Tibial nerve (tissue), 4 donors: ENCODE measurements at regions not wholly inside any gene's neighbourhood (a gene's known extent, or its start where the extent isn't known, plus 50 kb on each side); places are given as distances from the start of the nearest gene placed in this dataset.

Source experiments
- DNase-seq, 2 donors: peaks; one replicate each; pipeline ENCODE4 v3.0.0-alpha.2; 2019; ENCODE audit warnings: low spot score in 2 of 2
- H3K27ac ChIP-seq, 4 donors: fragments of 200-600 bp; sonication (generic) in 3 of 4; one replicate each; pipeline ENCODE4 v1.5.1; 2017 to 2019; ENCODE audit warnings: mild to moderate bottlenecking in 1 of 4
- H3K27me3 ChIP-seq, 2 donors: fragments of 200-600 bp; sonication (generic) in 1 of 2; one replicate each; pipeline versions ENCODE4 v1.5.1 to v1.6.0; 2017 to 2019
- H3K36me3 ChIP-seq, 3 donors: fragments of 200-600 bp; sonication (generic); one replicate each; pipeline ENCODE4 v1.5.1; 2018 to 2019
- H3K4me1 ChIP-seq, 4 donors: fragments of 200-600 bp; sonication (generic) in 3 of 4; one replicate each; pipeline ENCODE4 v1.5.1; 2017 to 2019
- H3K4me3 ChIP-seq, 4 donors: fragments of 200-600 bp; sonication (generic) in 3 of 4; one replicate each; pipeline ENCODE4 v1.5.1; 2017 to 2019; ENCODE audit warnings: mild to moderate bottlenecking in 1 of 4, moderate library complexity in 1 of 4
- H3K9me3 ChIP-seq, 4 donors: fragments of 200-600 bp; sonication (generic) in 3 of 4; one replicate each; pipeline ENCODE4 v1.5.1; 2017 to 2019
- CTCF ChIP-seq, 5 experiments: fragments of 200-600 bp in 3 of 5; fragments of 450-650 bp in 2 of 5; sonication (generic) in 3 of 5; IDR thresholded peaks; one replicate each; pipeline ENCODE4 v1.5.1; 2016 to 2019; ENCODE audit warnings: antibody characterized with exemption in 5 of 5, mild to moderate bottlenecking in 3 of 5, moderate library complexity in 2 of 5
- EP300 ChIP-seq, 2 donors: sonication (generic); formaldehyde crosslinking; IDR thresholded peaks; one replicate each; pipeline ENCODE4 v1.6.1; 2017; ENCODE audit warnings: antibody characterized with exemption in 2 of 2, mild to moderate bottlenecking in 1 of 2
- POLR2A ChIP-seq, 2 donors: fragments of 450-650 bp; IDR thresholded peaks; one replicate each; pipeline ENCODE4 v1.6.1; 2017; ENCODE audit warnings: antibody characterized with exemption in 2 of 2, mild to moderate bottlenecking in 2 of 2, moderate library complexity in 2 of 2
- WGBS, 2 donors: methylation state at CpG; one replicate each; pipeline ENCODE4 v1.1.5; 2018; 5-methylcytosine and 5-hydroxymethylcytosine counted together

GRCh38 chr6:14792118-14792955 lies 453.5 kb upstream of the JARID2 start:
- Histone ChIP-seq H3K27me3 (no peaks in the 10 kb centered on the region), H3K27ac (no peak overlapping the region), H3K9me3 (no peaks in the 10 kb centered on the region), H3K4me3 (no peak overlapping the region), H3K36me3 (no peaks in the 10 kb centered on the region), H3K4me1 (no peaks in the 10 kb centered on the region)
- DNase-seq, result no peak
- WGBS, 2 donors, result 73 to 77% methylated on average over 6 of the region's 6 CpGs
- no peak for TF ChIP-seq EP300 (IDR thresholded peaks at IDR 0.05)
- no peak for TF ChIP-seq POLR2A (IDR thresholded peaks at IDR 0.05)
- no peak for TF ChIP-seq CTCF (IDR thresholded peaks at IDR 0.05)

GRCh38 chr6:14795451-14795850 lies 450.4 kb upstream of the JARID2 start:
- H3K27ac ChIP-seq, result no peak overlapping the region
- H3K27me3 ChIP-seq, result no peaks in the 10 kb centered on the region
- H3K4me3 ChIP-seq, result no peak overlapping the region
- TF ChIP-seq EP300 (IDR thresholded peaks at IDR 0.05) (no peak), POLR2A (IDR thresholded peaks at IDR 0.05) (no peak), CTCF (IDR thresholded peaks at IDR 0.05) (no peak)
- H3K36me3 ChIP-seq, result no peaks in the 10 kb centered on the region
- no peaks in the 10 kb centered on the region for H3K9me3 ChIP-seq
- DNase-seq, result no peak
- H3K4me1 ChIP-seq, result peaks cover 0 to 8% (median 0%) of the 10 kb centered on the region in 4 donors
- 91 to 95% methylated on average over 7 of the region's 7 CpGs for WGBS, 2 donors

GRCh38 chr6:14796974-14797762 lies 448.7 kb upstream of the JARID2 start:
- 87 to 88% methylated on average over 2 of the region's 2 CpGs for WGBS, 2 donors
- TF ChIP-seq POLR2A (IDR thresholded peaks at IDR 0.05) (no peak), EP300 (IDR thresholded peaks at IDR 0.05) (no peak), CTCF (IDR thresholded peaks at IDR 0.05) (no peak)
- DNase-seq, result no peak
- no peak overlapping the region for H3K4me3 ChIP-seq
- H3K36me3 ChIP-seq, result no peaks in the 10 kb centered on the region
- H3K9me3 ChIP-seq, result no peaks in the 10 kb centered on the region
- H3K27me3 ChIP-seq, result no peaks in the 10 kb centered on the region
- H3K27ac ChIP-seq, result no peak overlapping the region
- H3K4me1 ChIP-seq, result peaks cover 0 to 12% (median 0%) of the 10 kb centered on the region in 4 donors

- no peaks in the 10 kb centered on the region for H3K9me3 ChIP-seq
- H3K4me3 ChIP-seq, result no peak overlapping the region
- peaks cover 0 to 21% (median 0%) of the 10 kb centered on the region in 4 donors for H3K4me1 ChIP-seq
- DNase-seq, result no peak
- no peaks in the 10 kb centered on the region for H3K27me3 ChIP-seq
- TF ChIP-seq POLR2A (IDR thresholded peaks at IDR 0.05) (no peak), EP300 (IDR thresholded peaks at IDR 0.05) (no peak), CTCF (IDR thresholded peaks at IDR 0.05) (no peak)
- H3K27ac ChIP-seq, result no peak overlapping the region
- H3K36me3 ChIP-seq, result no peaks in the 10 kb centered on the region
Measured at GRCh38 chr6:14797875-14798593, 447.8 kb upstream of the JARID2 start.
